Neural cell (in vitro differentiated cells): ENCODE measurements at regions not wholly inside any gene's neighbourhood (a gene's known extent, or its start where the extent isn't known, plus 50 kb on each side); places are given as distances from the start of the nearest gene placed in this dataset.

Experiments used
- H2AFZ ChIP-seq: fragments of 200-600, 300-800 bp; sonication (generic), shearing (Covaris generic); 2 replicates; pipeline ENCODE4 v1.6.0; 2014; ENCODE audit warnings: low read depth, mild to moderate bottlenecking, antibody characterized with exemption, low read length, moderate library complexity
- H3F3A ChIP-seq: fragments of 200-600 bp; shearing (Covaris generic); 2 replicates; pipeline ENCODE4 v1.6.1; 2016; ENCODE audit warnings: mild to moderate bottlenecking, moderate library complexity, mixed read lengths, antibody characterized with exemption, low read length; ENCODE audit not compliant: insufficient read depth, poor library complexity, severe bottlenecking
- H3K27ac ChIP-seq: fragments of 200-600, 300-800 bp; sonication (generic), shearing (Covaris generic); 2 replicates; pipeline ENCODE4 v1.5.1; 2014; ENCODE audit warnings: mild to moderate bottlenecking, low read length, moderate library complexity
- H3K27me3 ChIP-seq: fragments of 300-800, 200-600 bp; sonication (generic), shearing (Covaris generic); 2 replicates; pipeline ENCODE4 v1.6.0; 2014; ENCODE audit warnings: mild to moderate bottlenecking, low read depth, low read length, moderate library complexity; ENCODE audit not compliant: insufficient read depth
- H3K36me3 ChIP-seq: fragments of 300-800, 200-600 bp; sonication (generic), shearing (Covaris generic); 2 replicates; pipeline ENCODE4 v1.5.1; 2014; ENCODE audit warnings: mild to moderate bottlenecking, antibody characterized with exemption, low read length, moderate library complexity; ENCODE audit not compliant: insufficient read depth
- H3K4me2 ChIP-seq: fragments of 300-800, 200-600 bp; sonication (generic), shearing (Covaris generic); 2 replicates; pipeline ENCODE4 v1.6.0; 2014; ENCODE audit warnings: mild to moderate bottlenecking, low read length
- H3K4me3 ChIP-seq: fragments of 300-800, 200-600 bp; sonication (generic), shearing (Covaris generic); 2 replicates; pipeline ENCODE4 v1.5.1; 2014; ENCODE audit warnings: mild to moderate bottlenecking, low read length, moderate library complexity
- H3K79me2 ChIP-seq: fragments of 200-600 bp; shearing (Covaris generic); replicated peaks from 2 replicates; pipeline ENCODE4 v1.6.0; 2014; ENCODE audit warnings: mild to moderate bottlenecking, low read length, moderate library complexity; ENCODE audit not compliant: insufficient read depth
- H3K9ac ChIP-seq: fragments of 300-800, 200-600 bp; sonication (generic), shearing (Covaris generic); 2 replicates; pipeline ENCODE4 v1.6.1; 2016; ENCODE audit warnings: mild to moderate bottlenecking, low read length, mixed read lengths
- H3K9me2 ChIP-seq: fragments of 200-600 bp; shearing (Covaris generic); 2 replicates; pipeline ENCODE4 v1.6.1; 2016; ENCODE audit warnings: mild to moderate bottlenecking, low read length, mixed read lengths; ENCODE audit not compliant: insufficient read depth
- H3K9me3 ChIP-seq: fragments of 200-600, 300-800 bp; sonication (generic), shearing (Covaris generic); 2 replicates; pipeline ENCODE4 v1.6.1; 2016; ENCODE audit warnings: mild to moderate bottlenecking, mixed run types, low read length, moderate library complexity, mixed read lengths
- H4K20me1 ChIP-seq: fragments of 200-600 bp; shearing (Covaris generic); 2 replicates; pipeline ENCODE4 v1.6.1; 2016; ENCODE audit warnings: mild to moderate bottlenecking, mixed run types; ENCODE audit not compliant: insufficient read depth
- CTCF ChIP-seq: fragments of 450-650 bp; IDR thresholded peaks from 2 replicates; pipeline ENCODE4 v1.5.1; 2014; ENCODE audit warnings: antibody characterized with exemption, mild to moderate bottlenecking, moderate library complexity; ENCODE audit not compliant: poor library complexity, severe bottlenecking
- EP300 ChIP-seq: fragments of 450-650 bp; conservative IDR thresholded peaks from 2 replicates; pipeline ENCODE4 v1.6.1; 2014; ENCODE audit warnings: antibody characterized with exemption, mild to moderate bottlenecking, moderate library complexity; ENCODE audit not compliant: poor library complexity, severe bottlenecking
- EZH2 ChIP-seq: fragments of 200-600, 300-800 bp; shearing (Covaris generic), sonication (generic); IDR thresholded peaks from 2 replicates; pipeline ENCODE4 v1.6.1; 2014; ENCODE audit warnings: antibody characterized with exemption, low read length, borderline replicate concordance, mild to moderate bottlenecking; ENCODE audit not compliant: insufficient read depth, poor library complexity, severe bottlenecking
- MXI1 ChIP-seq: fragments of 450-650 bp; conservative IDR thresholded peaks from 2 replicates; pipeline ENCODE4 v1.6.1; 2014; ENCODE audit warnings: antibody characterized with exemption, mild to moderate bottlenecking; ENCODE audit not compliant: poor library complexity, severe bottlenecking
- POLR2AphosphoS5 ChIP-seq: IDR thresholded peaks from 2 replicates; pipeline ENCODE4 v1.6.1; 2012
- RAD21 ChIP-seq: fragments of 450-650 bp; conservative IDR thresholded peaks from 2 replicates; pipeline ENCODE4 v1.6.1; 2014; ENCODE audit warnings: antibody characterized with exemption, mild to moderate bottlenecking, moderate library complexity
- REST ChIP-seq: IDR thresholded peaks from 2 replicates; pipeline ENCODE4 v1.6.1; 2012; ENCODE audit warnings: borderline replicate concordance
- SMC3 ChIP-seq: fragments of 450-650 bp; conservative IDR thresholded peaks from 2 replicates; pipeline ENCODE4 v1.6.1; 2014; ENCODE audit warnings: antibody characterized with exemption, mild to moderate bottlenecking, moderate library complexity; ENCODE audit not compliant: poor library complexity
- TAF1 ChIP-seq: IDR thresholded peaks from 2 replicates; pipeline ENCODE4 v1.6.1; 2012; ENCODE audit warnings: low read depth

- H3K27ac ChIP-seq: no peak overlapping the region
- no peaks in the 10 kb centered on the region for H3K9me3 ChIP-seq
- no peaks in the 10 kb centered on the region for H3K9me2 ChIP-seq
- peaks cover 3% of the 10 kb centered on the region for H3F3A ChIP-seq
- no peaks in the 10 kb centered on the region for H3K79me2 ChIP-seq
- no peaks in the 10 kb centered on the region for H3K36me3 ChIP-seq
- no peak overlapping the region for H3K9ac ChIP-seq
- H2AFZ ChIP-seq: no peak overlapping the region
- no peaks in the 10 kb centered on the region for H3K27me3 ChIP-seq
- no peak overlapping the region for H3K4me3 ChIP-seq
- no peak overlapping the region for H3K4me2 ChIP-seq
- H4K20me1 ChIP-seq: no peaks in the 10 kb centered on the region
- TF ChIP-seq RAD21 (no peak), REST (no peak), EZH2 (no peak), MXI1 (no peak), POLR2AphosphoS5 (no peak), CTCF (no peak)
These were observed 97.9 kb downstream of the RFLNA start for GRCh38 chr12:124392667-124393413.

- Histone ChIP-seq H3K9ac (no peak overlapping the region), H3F3A (peaks cover 3% of the 10 kb centered on the region), H3K4me2 (no peak overlapping the region), H3K9me2 (no peaks in the 10 kb centered on the region), H4K20me1 (no peaks in the 10 kb centered on the region), H3K27ac (no peak overlapping the region), H3K4me3 (no peak overlapping the region), H3K79me2 (no peaks in the 10 kb centered on the region), H2AFZ (no peak overlapping the region), H3K27me3 (no peaks in the 10 kb centered on the region), H3K9me3 (no peaks in the 10 kb centered on the region), H3K36me3 (no peaks in the 10 kb centered on the region)
- TF ChIP-seq SMC3 (no peak), MXI1 (no peak), POLR2AphosphoS5 (no peak), CTCF (no peak), EP300 (no peak), REST (no peak), RAD21 (no peak), EZH2 (no peak), TAF1 (no peak)
These were observed 97.4 kb downstream of the RFLNA start for GRCh38 chr12:124392271-124392666.
